ENCODE measurements at regions not wholly inside any gene's neighbourhood (a gene's known extent, or its start where the extent isn't known, plus 50 kb on each side); places are given as distances from the start of the nearest gene placed in this dataset.

GRCh38 chr4:79552311-79552710, 144.3 kb upstream of the GK2 start:
- H2BK15ac ChIP-seq (ENCODE audit: low read depth, low read length) = no peak overlapping the region
- no peaks in the 10 kb centered on the region for H3K9me1 ChIP-seq (ENCODE audit: insufficient read depth, low read length)
- in situ Hi-C loops (cut with MboI; ENCODE audit: low sequenced_read_pairs) (no loop called here), dilution Hi-C loops (cut with HindIII; ENCODE audit: low sequenced_read_pairs, unreplicated experiment) (no loop called here), intact Hi-C loops (cut with micrococcal nuclease) (no loop called here)
- no peaks in the 10 kb centered on the region for H3K9me3 ChIP-seq (ENCODE audit: control insufficient read depth, insufficient read depth, low read length)
- BruUV-seq (replicated peaks) = no TSS peak
- TF ChIP-seq FOS (IDR thresholded peaks at IDR 0.05; ENCODE audit: low read depth, low read length) (no peak), RFX5 (IDR thresholded peaks at IDR 0.05; ENCODE audit: low read depth, low read length) (no peak), NFE2L2 (IDR thresholded peaks at IDR 0.05; ENCODE audit: low read depth, low read length) (no peak), CTCF (conservative IDR thresholded peaks at IDR 0.05; ENCODE audit: low read depth, low read length) (no peak), CEBPB (IDR thresholded peaks at IDR 0.05; ENCODE audit: low read depth, low read length) (no peak), RCOR1 (IDR thresholded peaks at IDR 0.05; ENCODE audit: insufficient replicate concordance, low read length) (no peak), BHLHE40 (IDR thresholded peaks at IDR 0.05; ENCODE audit: low read depth, low read length) (no peak), RAD21 (IDR thresholded peaks at IDR 0.05; ENCODE audit: low read length) (no peak), POLR2A (IDR thresholded peaks at IDR 0.05; ENCODE audit: low read depth, low read length) (no peak), MAZ (IDR thresholded peaks at IDR 0.05; ENCODE audit: borderline replicate concordance, low read depth, low read length) (no peak), MAFK (IDR thresholded peaks at IDR 0.05; ENCODE audit: low read depth, low read length) (no peak), CHD1 (IDR thresholded peaks at IDR 0.05; ENCODE audit: low read depth, low read length) (no peak), ELK1 (IDR thresholded peaks at IDR 0.05; ENCODE audit: borderline replicate concordance, low read depth, low read length) (no peak), USF2 (IDR thresholded peaks at IDR 0.05; ENCODE audit: low read depth, low read length) (no peak), MXI1 (IDR thresholded peaks at IDR 0.05; ENCODE audit: borderline replicate concordance, low read depth, low read length) (no peak), SMC3 (IDR thresholded peaks at IDR 0.05; ENCODE audit: low read depth, low read length) (no peak)
- no peak overlapping the region for H4K5ac ChIP-seq (ENCODE audit: low read depth, low read length)
- no peak overlapping the region for H4K91ac ChIP-seq (ENCODE audit: insufficient read depth, low read depth, low read length)
- H2AFZ ChIP-seq (replicated peaks; ENCODE audit: low read length, poor library complexity) = no peak overlapping the region
- DNase-seq (no peak), ATAC-seq (ENCODE audit: low read depth) (no peak)
- H3K27me3 ChIP-seq (ENCODE audit: control insufficient read depth, insufficient read depth, low read length) = no peaks in the 10 kb centered on the region
- H3K18ac ChIP-seq (ENCODE audit: low read depth, low read length) = no peak overlapping the region
- no peak overlapping the region for H3K4me3 ChIP-seq (ENCODE audit: insufficient read depth, low read depth, low read length)
- no peaks in the 10 kb centered on the region for H3K4me1 ChIP-seq (ENCODE audit: control insufficient read depth, insufficient read depth, low read length)
- no peak overlapping the region for H3K4ac ChIP-seq (ENCODE audit: low read depth, low read length)
- no peak overlapping the region for H4K8ac ChIP-seq (ENCODE audit: low read depth in 2 of 2, low read length in 2 of 2)
- no peak overlapping the region for H3K23ac ChIP-seq (ENCODE audit: low read depth, low read length)
- no peaks in the 10 kb centered on the region for H3K79me1 ChIP-seq (ENCODE audit: low read depth in 1 of 2, low read length in 2 of 2)
- no peak overlapping the region for H3K4me2 ChIP-seq (ENCODE audit: low read depth, low read length)
- H3K9ac ChIP-seq (ENCODE audit: low read depth, low read length) = no peak overlapping the region
- H3K14ac ChIP-seq (replicated peaks; ENCODE audit: low read depth, low read length) = no peak overlapping the region
- no peak overlapping the region for H3K27ac ChIP-seq (ENCODE audit: insufficient read depth, low read length)
- ChIA-PET POLR2A (ENCODE audit: unreplicated experiment) (interaction anchor here (0.6 kb wide), 1 partner anchor 768 kb away, joined by 3 read pairs; no protein-coding TSS in a partner anchor), CTCF (no interaction called here)
- no peak overlapping the region for H2BK120ac ChIP-seq (ENCODE audit: low read depth, low read length)
- H2BK20ac ChIP-seq (ENCODE audit: low read depth, low read length) = no peak overlapping the region
- H3K36me3 ChIP-seq (ENCODE audit: control insufficient read depth, insufficient read depth, low read length) = no peaks in the 10 kb centered on the region
- H2BK5ac ChIP-seq (ENCODE audit: low read depth, low read length, poor library complexity, severe bottlenecking) = no peak overlapping the region
- H4K20me1 ChIP-seq (ENCODE audit: insufficient read depth, low read length) = no peaks in the 10 kb centered on the region
- H2AK5ac ChIP-seq (ENCODE audit: low read depth, low read length) = no peak overlapping the region
- no peak overlapping the region for H2AK9ac ChIP-seq (replicated peaks; ENCODE audit: low read depth, low read length, poor library complexity)
- H3K56ac ChIP-seq (ENCODE audit: extremely low read depth, insufficient read depth, low read length) = no peak overlapping the region

All from IMR-90 (cell line).